Fibroblast of pulmonary artery (primary cell): ENCODE measurements at regions not wholly inside any gene's neighbourhood (a gene's known extent, or its start where the extent isn't known, plus 50 kb on each side); places are given as distances from the start of the nearest gene placed in this dataset.

Source experiments
- DNase-seq: peaks from one replicate; pipeline ENCODE4 v3.0.0-alpha.2; 2010; ENCODE audit warnings: low read depth
- H3K4me3 ChIP-seq: replicated peaks from 2 replicates; pipeline ENCODE4 v1.5.1; 2011; ENCODE audit warnings: low read depth, mild to moderate bottlenecking, control low read depth, low read length, moderate library complexity
- TF ChIP-seq, protein P1 (sequence below): IDR thresholded peaks from 2 replicates; pipeline ENCODE4 v1.5.1; 2011; ENCODE audit warnings: mild to moderate bottlenecking, control low read depth, low read length, inconsistent platforms; ENCODE audit errors: missing control alignments

DNA sequence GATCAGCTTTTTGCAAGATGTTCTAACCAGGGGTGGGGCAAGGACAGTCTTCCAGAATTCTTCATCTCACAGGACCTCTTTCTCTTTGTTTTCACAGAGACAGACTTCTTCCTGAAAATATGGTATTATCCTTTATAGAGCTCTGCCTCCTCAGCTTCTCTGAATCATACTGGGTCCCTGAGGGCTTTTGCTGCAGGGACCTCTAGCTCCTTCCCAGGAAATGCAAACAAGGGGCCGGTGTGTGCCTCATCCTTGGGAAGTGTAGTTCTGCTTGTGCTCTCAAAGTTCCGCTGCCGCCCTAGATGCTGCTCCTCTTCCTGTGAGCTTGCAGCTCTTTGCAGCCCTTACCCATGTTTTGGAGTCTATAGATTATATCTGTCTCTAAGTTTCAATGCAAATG is 99.5 kb upstream of the NPAS2 start:
- no peak for DNase-seq
- H3K4me3 ChIP-seq, result no peak overlapping the region
- TF ChIP-seq, protein P1, sequence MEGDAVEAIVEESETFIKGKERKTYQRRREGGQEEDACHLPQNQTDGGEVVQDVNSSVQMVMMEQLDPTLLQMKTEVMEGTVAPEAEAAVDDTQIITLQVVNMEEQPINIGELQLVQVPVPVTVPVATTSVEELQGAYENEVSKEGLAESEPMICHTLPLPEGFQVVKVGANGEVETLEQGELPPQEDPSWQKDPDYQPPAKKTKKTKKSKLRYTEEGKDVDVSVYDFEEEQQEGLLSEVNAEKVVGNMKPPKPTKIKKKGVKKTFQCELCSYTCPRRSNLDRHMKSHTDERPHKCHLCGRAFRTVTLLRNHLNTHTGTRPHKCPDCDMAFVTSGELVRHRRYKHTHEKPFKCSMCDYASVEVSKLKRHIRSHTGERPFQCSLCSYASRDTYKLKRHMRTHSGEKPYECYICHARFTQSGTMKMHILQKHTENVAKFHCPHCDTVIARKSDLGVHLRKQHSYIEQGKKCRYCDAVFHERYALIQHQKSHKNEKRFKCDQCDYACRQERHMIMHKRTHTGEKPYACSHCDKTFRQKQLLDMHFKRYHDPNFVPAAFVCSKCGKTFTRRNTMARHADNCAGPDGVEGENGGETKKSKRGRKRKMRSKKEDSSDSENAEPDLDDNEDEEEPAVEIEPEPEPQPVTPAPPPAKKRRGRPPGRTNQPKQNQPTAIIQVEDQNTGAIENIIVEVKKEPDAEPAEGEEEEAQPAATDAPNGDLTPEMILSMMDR, result no peak

DNA sequence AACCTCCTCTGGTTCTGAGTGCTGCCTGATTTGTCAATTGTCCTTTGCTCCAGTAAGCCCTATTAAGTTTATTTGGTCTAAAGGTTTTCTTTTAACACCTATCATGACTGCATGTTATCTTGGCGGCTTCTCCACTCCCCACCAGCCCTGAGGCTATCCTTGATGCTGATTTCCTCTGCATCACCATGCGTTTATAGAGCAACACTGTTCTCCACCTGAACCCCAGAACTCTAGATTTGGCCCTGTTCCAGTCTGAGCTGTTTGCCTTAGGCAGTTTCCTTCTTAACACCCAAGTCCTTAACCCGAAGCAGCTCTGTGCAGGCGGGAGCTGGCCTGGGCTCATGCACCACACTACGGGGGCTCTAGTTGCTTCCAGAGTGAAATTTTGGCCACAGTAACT is 98.2 kb upstream of the NPAS2 start:
- no peak for DNase-seq
- TF ChIP-seq, protein P1, result no peak
- H3K4me3 ChIP-seq, result no peak overlapping the region

DNA sequence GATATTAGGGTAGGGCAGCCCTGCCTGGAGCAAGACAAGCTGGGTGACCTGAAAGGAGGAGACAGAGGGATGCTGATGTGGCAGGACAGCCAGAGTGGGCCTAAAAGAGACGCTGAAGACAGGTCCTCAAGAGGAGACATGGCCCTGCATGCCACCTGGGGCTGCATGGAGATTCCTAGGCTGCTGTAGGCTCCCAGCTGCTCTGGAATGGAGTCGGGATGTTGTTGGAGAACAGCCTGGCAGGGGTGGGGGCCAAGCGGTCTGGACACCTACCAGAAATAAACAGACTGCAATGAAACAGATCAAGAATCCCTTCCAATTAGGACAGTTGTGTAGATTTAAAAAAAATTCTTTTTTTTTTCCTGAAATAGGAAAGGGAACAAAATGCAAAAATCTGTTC is 97.8 kb upstream of the NPAS2 start:
- TF ChIP-seq, protein P1, result no peak
- H3K4me3 ChIP-seq, result no peak overlapping the region
- no peak for DNase-seq

DNA sequence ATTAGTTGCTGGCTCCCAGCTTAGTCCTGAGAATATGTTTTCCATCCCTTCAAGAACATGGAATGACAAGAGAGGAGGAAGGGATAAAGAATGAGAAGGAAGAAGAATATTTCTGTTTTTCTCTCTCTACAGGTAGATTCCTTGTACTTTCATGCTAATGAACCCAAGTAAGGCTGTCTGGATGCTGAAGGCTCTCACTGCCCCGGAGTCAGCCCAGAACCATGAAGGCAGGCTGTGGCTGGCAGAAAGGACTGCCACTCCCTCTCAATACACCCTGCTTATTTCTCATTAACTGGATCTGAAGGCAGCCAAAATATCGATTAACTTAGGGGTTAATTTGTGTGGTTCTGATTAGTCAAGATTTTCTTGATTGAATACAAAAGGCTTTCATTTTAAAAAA is 93.1 kb upstream of the NPAS2 start:
- DNase-seq, result no peak
- no peak overlapping the region for H3K4me3 ChIP-seq
- TF ChIP-seq, protein P1, result no peak

DNA sequence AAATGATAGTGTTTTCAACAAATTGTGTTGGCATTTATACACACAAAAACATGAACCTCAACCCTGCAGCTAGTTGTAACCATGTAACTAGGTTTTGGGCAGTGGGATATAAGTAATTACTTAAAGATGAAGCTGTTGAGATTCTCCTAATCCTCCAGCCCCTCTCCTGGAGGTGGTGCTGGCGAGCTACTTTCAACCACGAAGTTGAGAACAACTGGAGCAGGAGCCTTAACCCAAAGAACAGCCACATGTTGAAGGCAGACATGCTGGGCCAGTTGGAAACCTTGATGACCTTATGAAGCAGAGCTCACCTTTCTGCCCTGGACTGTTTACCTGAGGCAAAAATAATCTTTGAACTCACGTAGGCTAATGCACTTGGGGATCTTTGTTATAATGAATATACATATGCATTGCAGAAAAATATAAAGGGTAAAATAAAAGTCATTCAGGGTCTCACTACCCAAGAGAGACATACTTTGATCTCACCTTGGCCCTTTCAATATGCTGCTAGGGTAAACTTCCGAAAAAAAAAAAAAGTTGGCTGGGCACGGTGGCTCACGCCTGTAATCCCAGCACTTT is 89.6 kb upstream of the NPAS2 start:
- DNase-seq, result peak; percentile 90
- H3K4me3 ChIP-seq, result no peak overlapping the region
- TF ChIP-seq, protein P1, result peak; percentile 95

DNA sequence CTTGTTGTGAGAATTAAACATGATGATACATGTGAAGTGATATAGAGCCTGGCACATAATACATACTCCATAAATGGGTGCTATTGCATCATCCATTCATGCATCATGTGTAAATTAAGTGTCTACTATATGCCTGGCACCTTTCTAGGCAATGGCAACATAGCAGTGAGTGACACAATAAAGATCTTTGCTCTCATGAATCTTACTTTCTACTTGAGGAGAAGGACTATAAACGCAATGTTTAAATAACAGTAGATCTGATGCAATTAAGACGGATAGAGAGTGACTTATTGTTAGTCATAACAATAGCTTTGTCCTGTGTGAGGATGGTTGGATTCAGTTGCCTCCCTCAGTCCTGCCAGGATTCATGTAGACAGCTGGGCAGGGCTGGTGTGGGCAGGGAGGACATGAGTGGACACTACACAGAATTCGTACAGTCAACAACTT is 88.4 kb upstream of the NPAS2 start:
- peak; percentile 82 for DNase-seq
- no peak overlapping the region for H3K4me3 ChIP-seq
- TF ChIP-seq, protein P1, result no peak
